Progenitor cell of endocrine pancreas (in vitro differentiated cells): ENCODE measurements at regions not wholly inside any gene's neighbourhood (a gene's known extent, or its start where the extent isn't known, plus 50 kb on each side); places are given as distances from the start of the nearest gene placed in this dataset.

ENCODE experiments used
- DNase-seq: peaks from one replicate; pipeline ENCODE4 v3.0.0; 2021; ENCODE audit warnings: low spot score; ENCODE audit not compliant: unreplicated experiment
- H3K27ac Mint-ChIP-seq: 2 replicates; pipeline ENCODE4 v1.8.0; 2021; ENCODE audit warnings: mild to moderate bottlenecking, moderate library complexity, mixed read lengths
- H3K27me3 Mint-ChIP-seq: 2 replicates; pipeline ENCODE4 v1.8.0; 2021; ENCODE audit warnings: mixed read lengths
- H3K36me3 Mint-ChIP-seq: 2 replicates; pipeline ENCODE4 v1.8.0; 2022; ENCODE audit warnings: mixed read lengths; ENCODE audit not compliant: insufficient read depth
- H3K4me1 Mint-ChIP-seq: 2 replicates; pipeline ENCODE4 v1.8.0; 2021; ENCODE audit warnings: low read depth, mixed read lengths
- H3K4me3 Mint-ChIP-seq: 2 replicates; pipeline ENCODE4 v1.8.0; 2021; ENCODE audit warnings: low read depth, mild to moderate bottlenecking, moderate library complexity, mixed read lengths
- H3K9me3 Mint-ChIP-seq: 2 replicates; pipeline ENCODE4 v1.8.0; 2021; ENCODE audit warnings: low read depth, mixed read lengths
- CTCF ChIP-seq: fragments of 200-600 bp; sonication (generic); IDR thresholded peaks from one replicate; pipeline ENCODE4 v1.5.0; 2021; ENCODE audit warnings: antibody characterized with exemption, mild to moderate bottlenecking; ENCODE audit not compliant: unreplicated experiment

GRCh38 chr1:221212926-221213325, 333.7 kb downstream of the HLX start:
- no peak for DNase-seq
- no peak overlapping the region for H3K4me3 Mint-ChIP-seq
- peaks cover 19% of the 10 kb centered on the region for H3K9me3 Mint-ChIP-seq
- peaks cover 1% of the 10 kb centered on the region for H3K36me3 Mint-ChIP-seq
- no peak overlapping the region for H3K27ac Mint-ChIP-seq
- H3K27me3 Mint-ChIP-seq = peaks cover 23% of the 10 kb centered on the region
- peaks cover 1% of the 10 kb centered on the region for H3K4me1 Mint-ChIP-seq
- no peak for TF ChIP-seq CTCF

- H3K27ac Mint-ChIP-seq = no peak overlapping the region
- H3K4me1 Mint-ChIP-seq = no peaks in the 10 kb centered on the region
- H3K27me3 Mint-ChIP-seq = peaks cover 20% of the 10 kb centered on the region
- no peak for TF ChIP-seq CTCF
- H3K9me3 Mint-ChIP-seq = no peaks in the 10 kb centered on the region
- no peaks in the 10 kb centered on the region for H3K36me3 Mint-ChIP-seq
- DNase-seq = no peak
- no peak overlapping the region for H3K4me3 Mint-ChIP-seq
Measured at GRCh38 chr1:221217029-221217428, 337.8 kb downstream of the HLX start.

DNA sequence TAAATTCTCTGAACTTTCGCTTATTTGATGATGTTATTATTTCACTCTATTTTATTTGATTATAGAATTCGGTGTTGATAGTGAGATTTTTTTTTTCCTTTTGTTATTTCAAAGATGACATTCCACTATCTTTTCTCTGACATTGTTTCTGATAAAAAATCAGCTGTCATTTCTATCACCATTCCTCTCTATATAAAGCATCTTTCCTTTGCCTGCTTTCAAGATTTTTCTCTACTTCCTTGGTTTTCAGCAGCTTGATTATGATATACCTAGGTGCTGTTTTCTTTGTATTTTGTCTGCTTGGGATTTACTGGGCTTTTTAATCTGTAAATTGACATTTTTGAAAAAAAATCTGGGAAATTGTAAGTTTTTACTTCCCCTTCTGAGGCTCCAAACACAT, 344.0 kb downstream of the HLX start:
- Mint-ChIP-seq H3K9me3 (peaks cover 13% of the 10 kb centered on the region), H3K27me3 (peaks cover 14% of the 10 kb centered on the region), H3K27ac (no peak overlapping the region), H3K36me3 (no peaks in the 10 kb centered on the region), H3K4me1 (peaks cover 7% of the 10 kb centered on the region), H3K4me3 (no peak overlapping the region)
- DNase-seq = no peak
- no peak for TF ChIP-seq CTCF

DNA sequence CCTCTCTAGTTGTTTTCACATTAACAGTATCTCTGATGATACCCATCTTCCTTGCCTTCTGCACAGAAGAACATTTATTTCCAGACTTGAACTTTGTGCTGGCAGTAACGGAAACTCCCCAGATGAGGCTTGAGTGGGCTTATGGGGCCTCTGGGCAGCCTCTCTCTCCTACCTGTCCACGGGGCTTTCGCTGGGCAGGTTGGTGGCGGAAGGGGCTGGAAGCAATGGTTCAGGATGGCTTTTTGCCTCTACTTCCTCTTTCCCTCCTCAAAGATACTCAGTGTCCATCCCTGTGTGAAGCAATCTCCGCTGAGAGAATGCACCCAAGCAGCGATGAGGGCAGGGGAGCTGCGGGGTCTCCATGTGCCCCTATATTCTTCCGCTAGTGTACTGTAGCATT, 348.2 kb downstream of the HLX start:
- Mint-ChIP-seq H3K36me3 (no peaks in the 10 kb centered on the region), H3K4me1 (peaks cover 14% of the 10 kb centered on the region), H3K4me3 (no peak overlapping the region), H3K27me3 (peaks cover 16% of the 10 kb centered on the region), H3K27ac (no peak overlapping the region), H3K9me3 (peaks cover 13% of the 10 kb centered on the region)
- no peak for TF ChIP-seq CTCF
- no peak for DNase-seq

- Mint-ChIP-seq H3K27ac (no peak overlapping the region), H3K36me3 (no peaks in the 10 kb centered on the region), H3K4me3 (no peak overlapping the region), H3K4me1 (peaks cover 14% of the 10 kb centered on the region), H3K9me3 (peaks cover 13% of the 10 kb centered on the region), H3K27me3 (peaks cover 16% of the 10 kb centered on the region)
- DNase-seq = no peak
- no peak for TF ChIP-seq CTCF
Measured at GRCh38 chr1:221227872-221228337, 348.7 kb downstream of the HLX start.
